ENCODE measurements at regions not wholly inside any gene's neighbourhood (a gene's known extent, or its start where the extent isn't known, plus 50 kb on each side); places are given as distances from the start of the nearest gene placed in this dataset.

DNA sequence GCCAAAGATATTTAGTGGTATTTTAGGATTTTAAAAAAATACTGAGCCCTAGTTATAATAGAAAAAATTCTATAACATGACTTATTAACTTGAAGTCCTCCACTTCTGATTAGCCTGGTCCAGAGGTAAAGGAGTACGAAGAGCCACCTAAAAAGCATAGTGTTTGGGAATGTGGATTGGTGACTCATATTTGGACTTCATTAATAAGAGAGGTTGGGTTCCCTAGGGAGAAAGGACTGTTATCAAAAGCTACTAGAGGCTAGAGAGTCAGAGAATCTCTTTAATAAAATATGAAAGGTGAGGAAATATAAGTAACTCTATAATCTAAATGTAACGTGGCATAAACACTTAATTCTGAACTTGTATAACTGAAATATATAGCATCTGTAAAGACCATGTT lies 180.7 kb upstream of the TARS1 start:
- no peak for TF ChIP-seq POLR2AphosphoS5 (IDR thresholded peaks at IDR 0.05; ENCODE audit: low read depth, low read length)
- no peak for TF ChIP-seq TAF1 (IDR thresholded peaks at IDR 0.05; ENCODE audit: borderline replicate concordance, low read depth, low read length)
- no peak for TF ChIP-seq YY1 (IDR thresholded peaks at IDR 0.05; ENCODE audit: low read depth)
